NCI-H460 (cell line): ENCODE measurements at regions not wholly inside any gene's neighbourhood (a gene's known extent, or its start where the extent isn't known, plus 50 kb on each side); places are given as distances from the start of the nearest gene placed in this dataset.
A peak's percentile ranks its signal among the peaks of the same experiment; 100 is the strongest.
"Not testable (repeated sequence)": the region's sequence is repeated elsewhere in the genome, so short reads cannot be mapped to it uniquely, and the experiment has no call there.

Source experiments
- DNase-seq: peaks from one replicate; pipeline ENCODE4 v3.0.0-alpha.2; 2016; ENCODE audit warnings: low read depth; ENCODE audit errors: extremely low read depth

DNA sequence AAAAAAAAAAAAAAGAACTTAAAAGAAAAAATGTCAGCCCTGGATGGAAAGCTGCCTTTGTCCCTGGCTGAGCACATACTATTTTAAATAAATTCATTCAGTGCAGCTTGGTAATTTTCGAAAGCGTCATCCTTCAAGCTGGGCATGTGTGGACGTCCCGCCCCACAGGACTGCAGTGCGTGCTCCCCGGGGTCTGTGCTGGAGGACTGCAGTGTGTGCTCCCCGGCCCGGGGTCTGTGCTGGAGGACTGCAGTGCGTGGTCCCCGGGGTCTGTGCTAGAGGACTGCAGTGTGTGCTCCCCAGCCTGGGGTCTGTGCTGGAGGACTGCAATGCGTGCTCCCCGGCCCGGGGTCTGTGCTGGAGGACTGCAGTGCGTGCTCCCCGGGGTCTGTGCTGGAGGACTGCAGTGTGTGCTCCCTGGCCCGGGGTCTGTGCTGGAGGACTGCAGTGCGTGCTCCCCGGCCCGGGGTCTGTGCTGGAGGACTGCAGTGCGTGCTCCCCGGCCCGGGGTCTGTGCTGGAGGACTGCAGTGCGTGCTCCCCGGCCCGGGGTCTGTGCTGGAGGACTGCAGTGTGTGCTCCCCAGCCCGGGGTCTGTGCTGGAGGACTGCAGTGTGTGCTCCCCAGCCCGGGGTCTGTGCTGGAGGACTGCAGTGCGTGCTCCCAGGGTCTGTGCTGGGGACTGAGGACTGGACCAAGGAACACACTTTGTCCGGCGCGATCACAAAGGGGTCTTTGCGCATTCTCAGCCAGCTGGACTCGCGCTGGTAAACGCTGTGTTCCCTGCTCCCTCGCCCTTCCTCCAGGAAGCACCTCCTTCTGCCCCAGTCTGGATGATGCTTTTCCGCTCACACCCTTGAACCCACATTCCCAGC lies 86.3 kb downstream of the CPN2 start:
- DNase-seq = not testable (repeated sequence)

DNA sequence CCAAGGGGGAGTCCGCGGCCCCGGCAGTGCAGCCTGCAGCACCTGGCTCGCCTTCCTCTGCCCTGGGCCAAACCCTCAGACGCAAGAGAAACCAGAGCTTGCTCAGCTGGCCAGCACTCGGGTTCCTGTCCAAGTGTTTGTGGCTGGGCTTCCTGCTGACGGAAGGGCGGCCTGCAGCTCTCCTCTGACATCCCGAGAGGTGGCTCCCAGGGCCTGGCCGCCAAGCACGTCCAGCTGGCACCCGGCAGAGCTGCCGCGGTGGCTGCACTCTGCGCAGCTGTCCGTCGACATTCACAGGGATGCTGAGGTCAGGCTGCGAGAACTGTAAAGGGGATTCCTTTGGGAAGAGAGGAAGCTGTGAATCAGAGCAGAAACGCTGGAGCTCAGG lies 85.6 kb downstream of the CPN2 start:
- no peak for DNase-seq

DNA sequence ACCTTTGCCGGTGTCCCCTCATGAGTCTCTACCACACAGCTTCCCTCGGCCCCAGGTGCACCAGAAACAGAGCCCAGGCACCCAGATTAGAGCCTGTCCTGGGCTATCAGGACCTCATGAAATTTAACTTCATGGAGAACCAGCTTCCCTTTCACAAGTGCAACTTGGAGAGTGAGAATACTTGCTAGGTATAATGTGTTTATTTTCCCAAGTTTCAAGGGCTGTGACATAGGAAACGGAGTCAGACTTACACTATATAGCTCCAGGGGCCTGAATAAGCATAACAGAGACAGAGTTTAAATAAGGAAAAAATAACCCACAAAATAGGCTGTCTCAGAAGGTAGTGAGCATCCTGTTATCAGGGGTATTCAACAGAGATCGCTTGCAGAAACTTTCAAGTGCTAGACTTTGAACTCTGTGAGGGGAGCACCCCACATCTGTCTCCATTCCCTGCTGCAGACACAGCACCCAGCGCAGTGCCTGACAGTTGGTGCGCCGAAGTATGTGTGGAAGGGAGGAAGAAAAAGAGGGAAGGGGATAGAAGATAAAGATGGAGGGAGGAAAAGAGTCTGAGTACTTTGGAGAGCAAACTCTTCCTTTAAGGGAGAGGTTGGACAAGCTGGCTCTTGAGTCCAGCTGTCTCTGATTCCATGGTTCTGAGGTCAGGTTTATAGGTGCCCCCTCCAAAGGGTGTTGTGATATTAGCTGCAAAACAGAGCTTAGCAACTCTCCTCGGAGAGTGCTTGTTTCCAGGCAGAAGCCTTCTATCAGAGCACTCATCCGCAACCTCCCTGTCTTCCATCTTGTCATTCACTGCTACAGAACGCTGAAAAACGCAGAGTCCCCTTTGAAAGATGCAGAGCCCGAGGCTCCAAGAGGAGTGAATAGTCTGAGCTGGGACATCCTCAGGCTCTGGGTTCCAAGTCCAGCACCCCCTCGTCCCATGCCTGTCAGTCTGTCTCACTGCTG lies 84.8 kb downstream of the CPN2 start:
- DNase-seq = no peak

- peak; percentile 20 for DNase-seq
These were observed 83.1 kb downstream of the CPN2 start for GRCh38 chr3:194267744-194268653.

- no peak for DNase-seq
These were observed 82.2 kb downstream of the CPN2 start for GRCh38 chr3:194268654-194269512.

- DNase-seq = peak; percentile 37
These were observed 81.5 kb downstream of the CPN2 start for GRCh38 chr3:194269610-194270145.

- peak; percentile 15 for DNase-seq
These were observed 80.3 kb downstream of the CPN2 start for GRCh38 chr3:194270627-194271459.

DNA sequence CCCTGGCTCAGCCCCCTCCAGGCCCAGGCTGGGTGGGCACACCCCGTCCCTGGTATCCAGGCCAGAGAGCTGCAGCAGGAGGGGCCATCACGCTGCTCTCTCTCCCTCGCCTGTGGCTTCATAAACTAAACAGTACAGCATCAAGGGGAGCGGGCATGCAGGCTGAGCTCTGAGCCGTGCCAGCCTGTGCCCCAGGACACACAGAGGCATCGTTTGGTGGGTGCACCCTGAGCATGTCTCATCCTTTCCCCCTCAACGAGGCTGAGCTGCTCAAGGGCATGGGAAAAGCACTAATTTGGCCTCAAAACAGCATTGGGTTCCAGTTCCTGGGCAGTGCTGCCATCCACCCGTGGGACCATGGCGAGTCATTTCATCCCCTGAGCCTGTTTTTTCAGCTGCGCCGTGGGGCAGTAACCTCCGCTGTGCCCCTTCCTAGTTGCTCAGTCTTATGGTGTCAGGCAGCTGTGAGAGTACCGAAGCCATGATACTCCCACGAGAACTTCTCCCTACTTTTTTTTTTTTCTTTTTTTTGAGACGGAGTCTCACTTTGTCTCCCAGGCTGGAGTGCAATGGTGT lies 79.6 kb downstream of the CPN2 start:
- DNase-seq = no peak

DNA sequence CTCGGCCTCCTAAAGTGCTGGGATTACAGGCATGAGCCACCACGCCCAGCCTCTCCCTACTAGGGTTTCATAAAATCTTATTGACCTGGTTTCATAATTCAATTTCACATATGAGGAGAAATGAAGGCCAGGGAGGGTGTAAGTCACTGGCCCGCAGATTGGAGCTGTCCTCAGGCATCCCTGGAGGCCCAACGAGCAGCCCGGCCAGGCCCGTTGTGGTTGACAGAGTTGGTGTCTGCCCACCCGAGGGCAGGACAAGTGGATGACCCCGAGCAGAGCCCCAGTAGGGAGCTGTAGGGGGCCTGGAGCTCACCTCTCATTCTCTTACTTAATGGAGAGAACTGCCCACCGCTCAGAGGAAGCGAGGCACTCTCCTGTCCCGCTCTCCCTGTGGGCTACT lies 78.9 kb downstream of the CPN2 start:
- DNase-seq = no peak

DNA sequence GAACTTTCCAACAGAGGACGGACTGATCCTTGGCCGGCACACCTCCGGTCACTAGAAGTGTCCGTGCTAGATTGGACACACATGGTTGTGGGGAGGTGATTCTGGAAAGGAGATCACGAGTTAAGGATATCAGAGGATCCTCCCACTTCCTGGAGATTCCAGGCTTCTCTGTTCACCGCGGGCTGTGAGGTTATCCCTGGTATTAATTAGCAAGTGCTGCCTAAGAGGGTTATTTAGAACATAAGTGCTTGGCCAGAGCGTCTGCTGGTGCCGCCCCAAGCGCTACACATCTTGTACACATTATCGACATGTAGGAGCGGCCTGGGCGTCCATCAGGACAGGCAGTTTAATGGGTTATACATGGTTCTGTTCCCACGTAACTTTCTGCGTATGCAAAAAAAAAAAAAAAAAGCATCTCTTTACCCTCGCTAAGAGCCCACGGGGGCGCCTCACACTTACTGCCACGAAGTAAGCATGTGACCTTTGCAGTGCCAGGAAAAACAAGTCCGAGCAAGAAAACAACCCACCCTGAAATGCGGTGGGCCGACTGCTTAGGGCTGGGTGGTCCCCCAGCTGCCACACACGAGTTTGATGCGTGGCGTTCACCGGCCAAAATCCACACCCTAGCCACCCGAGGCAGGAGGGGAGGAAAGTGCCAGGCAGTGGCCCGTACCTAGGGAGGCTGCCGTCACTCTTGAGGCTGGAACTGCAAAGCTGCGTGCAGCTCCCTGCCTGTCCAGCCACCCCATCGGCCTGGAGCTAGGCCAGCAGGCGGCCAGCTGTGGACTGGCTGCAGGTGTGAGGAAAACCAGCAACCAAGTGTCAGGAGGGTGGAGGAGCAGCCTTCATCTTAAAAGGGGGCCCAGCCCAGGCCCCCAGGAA lies 78.0 kb downstream of the CPN2 start:
- DNase-seq = no peak

- DNase-seq = no peak
These were observed 77.3 kb downstream of the CPN2 start for GRCh38 chr3:194273743-194274310.

GRCh38 chr3:194274424-194275085 lies 76.6 kb downstream of the CPN2 start:
- no peak for DNase-seq

DNA sequence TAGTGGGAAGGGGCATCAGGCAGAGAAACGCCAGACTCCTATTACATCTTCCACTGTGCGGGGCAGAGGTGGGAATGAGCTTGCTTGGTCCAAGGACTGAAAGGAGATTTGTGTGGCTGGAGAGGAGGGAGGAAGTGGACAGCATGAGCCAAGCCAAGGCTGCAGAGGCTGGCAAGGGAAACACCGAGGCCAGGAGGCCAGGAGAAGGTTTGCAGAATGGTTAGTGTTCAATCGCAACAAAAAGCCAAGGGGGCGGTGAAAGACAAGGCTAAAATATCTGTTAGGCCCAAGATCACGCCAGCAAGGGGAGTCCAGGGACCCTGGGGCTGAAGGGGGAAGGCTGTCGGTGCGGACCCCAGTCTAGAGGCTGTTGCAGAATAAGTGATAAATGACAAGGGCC lies 75.8 kb downstream of the CPN2 start:
- DNase-seq = no peak

- DNase-seq = no peak
These were observed 75.4 kb downstream of the CPN2 start for GRCh38 chr3:194275721-194276120.

DNA sequence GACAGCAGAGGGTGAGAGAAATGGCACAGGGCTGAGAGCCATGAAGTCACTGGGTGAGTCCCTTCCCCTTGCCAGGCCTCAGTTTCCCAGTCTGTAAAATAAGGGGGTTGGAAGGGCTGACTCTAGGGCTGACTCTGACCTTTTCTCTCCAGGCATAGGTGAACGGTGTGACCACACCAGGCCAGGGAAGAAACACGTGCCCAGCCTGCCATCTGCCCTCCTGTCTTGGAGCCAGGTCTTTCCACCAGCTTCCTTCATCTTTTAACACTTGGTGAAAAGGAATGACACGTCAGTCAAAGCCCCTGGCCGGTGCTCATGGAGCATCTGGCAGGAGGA lies 74.4 kb downstream of the CPN2 start:
- DNase-seq = no peak

GRCh38 chr3:194277104-194277785 lies 73.9 kb downstream of the CPN2 start:
- DNase-seq = no peak
